Central memory CD8-positive, alpha-beta T cell (primary cell): ENCODE measurements at regions not wholly inside any gene's neighbourhood (a gene's known extent, or its start where the extent isn't known, plus 50 kb on each side); places are given as distances from the start of the nearest gene placed in this dataset.

Source experiments
- ATAC-seq: fragments of 150-1000 bp; cut with Tn5 transposase; replicated peaks from 2 replicates; pipeline ENCODE4 v1.10.0; 2022; ENCODE audit warnings: mild to moderate bottlenecking, moderate FRiP score, moderate number of reproducible peaks; ENCODE audit not compliant: poor library complexity, severe bottlenecking; ENCODE audit errors: extremely low read depth
- DNase-seq, 2 donors: peaks; one replicate each; pipeline ENCODE4 v3.0.0; 2021; ENCODE audit warnings: low spot score in 2 of 2
- H3K27ac Mint-ChIP-seq: one replicate; pipeline ENCODE4 v1.8.0; 2022; ENCODE audit warnings: low read depth, mild to moderate bottlenecking, moderate library complexity, mixed read lengths
- H3K27me3 Mint-ChIP-seq: one replicate; pipeline ENCODE4 v1.8.0; 2022; ENCODE audit warnings: mixed read lengths
- H3K36me3 Mint-ChIP-seq: one replicate; pipeline ENCODE4 v1.8.0; 2022; ENCODE audit warnings: mild to moderate bottlenecking, moderate library complexity, mixed read lengths; ENCODE audit not compliant: insufficient read depth
- H3K4me1 Mint-ChIP-seq: one replicate; pipeline ENCODE4 v1.8.0; 2022; ENCODE audit warnings: mixed read lengths
- H3K4me3 Mint-ChIP-seq: one replicate; pipeline ENCODE4 v1.8.0; 2022; ENCODE audit warnings: mild to moderate bottlenecking, moderate library complexity, mixed read lengths
- H3K9me3 Mint-ChIP-seq: one replicate; pipeline ENCODE4 v1.8.0; 2022; ENCODE audit warnings: mixed read lengths

GRCh38 chr10:34008656-34009055 lies 674.2 kb upstream of the NRP1 start:
- Mint-ChIP-seq H3K27ac (no peak overlapping the region), H3K36me3 (no peaks in the 10 kb centered on the region), H3K4me1 (no peaks in the 10 kb centered on the region), H3K9me3 (peaks cover under 1% of the 10 kb centered on the region), H3K27me3 (no peaks in the 10 kb centered on the region), H3K4me3 (no peak overlapping the region)
- DNase-seq (no peak), ATAC-seq (no peak)

- Mint-ChIP-seq H3K9me3 (no peaks in the 10 kb centered on the region), H3K27me3 (no peaks in the 10 kb centered on the region), H3K4me1 (no peaks in the 10 kb centered on the region), H3K27ac (no peak overlapping the region), H3K36me3 (no peaks in the 10 kb centered on the region), H3K4me3 (no peak overlapping the region)
- ATAC-seq (no peak), DNase-seq (no peak)
Measured at GRCh38 chr10:34006471-34006870, 672.0 kb upstream of the NRP1 start.

GRCh38 chr10:34003561-34003960 lies 669.1 kb upstream of the NRP1 start:
- DNase-seq (no peak), ATAC-seq (no peak)
- Mint-ChIP-seq H3K4me3 (no peak overlapping the region), H3K27ac (no peak overlapping the region), H3K36me3 (no peaks in the 10 kb centered on the region), H3K9me3 (no peaks in the 10 kb centered on the region), H3K4me1 (no peaks in the 10 kb centered on the region), H3K27me3 (no peaks in the 10 kb centered on the region)

- H3K4me3 Mint-ChIP-seq, result no peak overlapping the region
- H3K27me3 Mint-ChIP-seq, result no peaks in the 10 kb centered on the region
- ATAC-seq (no peak), DNase-seq (no peak)
- no peaks in the 10 kb centered on the region for H3K9me3 Mint-ChIP-seq
- H3K36me3 Mint-ChIP-seq, result no peaks in the 10 kb centered on the region
- no peak overlapping the region for H3K27ac Mint-ChIP-seq
- no peaks in the 10 kb centered on the region for H3K4me1 Mint-ChIP-seq
Measured at GRCh38 chr10:34002896-34003295, 668.4 kb upstream of the NRP1 start.

GRCh38 chr10:34001831-34002230 lies 667.4 kb upstream of the NRP1 start:
- Mint-ChIP-seq H3K9me3 (peaks cover 4% of the 10 kb centered on the region), H3K27ac (no peak overlapping the region), H3K36me3 (no peaks in the 10 kb centered on the region), H3K4me1 (no peaks in the 10 kb centered on the region), H3K4me3 (no peak overlapping the region), H3K27me3 (peaks cover 2% of the 10 kb centered on the region)
- DNase-seq (no peak), ATAC-seq (no peak)

GRCh38 chr10:34001087-34001580 lies 666.7 kb upstream of the NRP1 start:
- Mint-ChIP-seq H3K27me3 (peaks cover 9% of the 10 kb centered on the region), H3K4me1 (no peaks in the 10 kb centered on the region), H3K36me3 (no peaks in the 10 kb centered on the region), H3K27ac (no peak overlapping the region), H3K4me3 (no peak overlapping the region), H3K9me3 (peaks cover 8% of the 10 kb centered on the region)
- ATAC-seq (no peak), DNase-seq (no peak)

GRCh38 chr10:33993917-33994316 lies 659.5 kb upstream of the NRP1 start:
- DNase-seq (no peak), ATAC-seq (no peak)
- Mint-ChIP-seq H3K36me3 (no peaks in the 10 kb centered on the region), H3K27me3 (peaks cover 9% of the 10 kb centered on the region), H3K9me3 (peaks cover 23% of the 10 kb centered on the region), H3K4me3 (no peak overlapping the region), H3K27ac (no peak overlapping the region), H3K4me1 (no peaks in the 10 kb centered on the region)

GRCh38 chr10:33991924-33992323 lies 657.5 kb upstream of the NRP1 start:
- Mint-ChIP-seq H3K4me3 (no peak overlapping the region), H3K27me3 (peaks cover 8% of the 10 kb centered on the region), H3K4me1 (no peaks in the 10 kb centered on the region), H3K27ac (no peak overlapping the region), H3K9me3 (peaks cover 20% of the 10 kb centered on the region), H3K36me3 (no peaks in the 10 kb centered on the region)
- DNase-seq, result no peak
- ATAC-seq, result no peak

GRCh38 chr10:33986515-33986914 lies 652.0 kb upstream of the NRP1 start:
- H3K4me1 Mint-ChIP-seq, result no peaks in the 10 kb centered on the region
- H3K9me3 Mint-ChIP-seq, result peaks cover 14% of the 10 kb centered on the region
- H3K27me3 Mint-ChIP-seq, result no peaks in the 10 kb centered on the region
- ATAC-seq (no peak), DNase-seq (no peak)
- H3K4me3 Mint-ChIP-seq, result no peak overlapping the region
- H3K27ac Mint-ChIP-seq, result no peak overlapping the region
- no peaks in the 10 kb centered on the region for H3K36me3 Mint-ChIP-seq

GRCh38 chr10:33986016-33986415 lies 651.5 kb upstream of the NRP1 start:
- ATAC-seq, result no peak
- no peaks in the 10 kb centered on the region for H3K27me3 Mint-ChIP-seq

GRCh38 chr10:33982995-33983394 lies 648.5 kb upstream of the NRP1 start:
- Mint-ChIP-seq H3K27me3 (no peaks in the 10 kb centered on the region), H3K27ac (no peak overlapping the region), H3K4me1 (no peaks in the 10 kb centered on the region), H3K4me3 (no peak overlapping the region), H3K36me3 (no peaks in the 10 kb centered on the region), H3K9me3 (no peaks in the 10 kb centered on the region)
- no peak for ATAC-seq
- DNase-seq, result no peak

More at GRCh38 chr10:33986016-33986415, 651.5 kb upstream of the NRP1 start:
- no peak overlapping the region for H3K4me3 Mint-ChIP-seq
- DNase-seq, result no peak
- H3K27ac Mint-ChIP-seq, result no peak overlapping the region
- H3K9me3 Mint-ChIP-seq, result peaks cover 11% of the 10 kb centered on the region
- H3K36me3 Mint-ChIP-seq, result no peaks in the 10 kb centered on the region
- H3K4me1 Mint-ChIP-seq, result no peaks in the 10 kb centered on the region

GRCh38 chr10:33981301-33981700 lies 646.8 kb upstream of the NRP1 start:
- Mint-ChIP-seq H3K4me3 (no peak overlapping the region), H3K27ac (no peak overlapping the region), H3K4me1 (no peaks in the 10 kb centered on the region), H3K27me3 (no peaks in the 10 kb centered on the region), H3K36me3 (no peaks in the 10 kb centered on the region), H3K9me3 (no peaks in the 10 kb centered on the region)
- ATAC-seq, result no peak
- DNase-seq, result no peak

- Mint-ChIP-seq H3K4me1 (no peaks in the 10 kb centered on the region), H3K36me3 (no peaks in the 10 kb centered on the region), H3K27ac (no peak overlapping the region), H3K27me3 (no peaks in the 10 kb centered on the region), H3K4me3 (no peak overlapping the region), H3K9me3 (no peaks in the 10 kb centered on the region)
- no peak for ATAC-seq
- DNase-seq, result no peak
Measured at GRCh38 chr10:33979195-33979594, 644.7 kb upstream of the NRP1 start.

- Mint-ChIP-seq H3K4me3 (no peak overlapping the region), H3K4me1 (no peaks in the 10 kb centered on the region), H3K9me3 (no peaks in the 10 kb centered on the region), H3K27me3 (peaks cover 9% of the 10 kb centered on the region), H3K36me3 (no peaks in the 10 kb centered on the region), H3K27ac (no peak overlapping the region)
- no peak for DNase-seq
- no peak for ATAC-seq
Measured at GRCh38 chr10:33975481-33975880, 641.0 kb upstream of the NRP1 start.
